DOHH2 (cell line): ENCODE measurements at regions not wholly inside any gene's neighbourhood (a gene's known extent, or its start where the extent isn't known, plus 50 kb on each side); places are given as distances from the start of the nearest gene placed in this dataset.

Experiments
- EZH2phosphoT487 ChIP-seq: fragments of 200-600 bp; sonication (generic); IDR thresholded peaks from 2 replicates; pipeline ENCODE4 v1.6.1; 2017; ENCODE audit warnings: borderline replicate concordance, mild to moderate bottlenecking, antibody characterized with exemption, low read length, moderate library complexity, mixed read lengths
- TF ChIP-seq, protein P1 (sequence below): fragments of 200-600 bp; sonication (generic); IDR thresholded peaks from one replicate; pipeline ENCODE4 v1.5.1; 2014; ENCODE audit warnings: antibody characterized with exemption, mild to moderate bottlenecking, low read depth, low read length; ENCODE audit not compliant: poor library complexity, severe bottlenecking

GRCh38 chr14:81668626-81669274 is 135.1 kb upstream of the SEL1L start:
- TF ChIP-seq, protein P1, sequence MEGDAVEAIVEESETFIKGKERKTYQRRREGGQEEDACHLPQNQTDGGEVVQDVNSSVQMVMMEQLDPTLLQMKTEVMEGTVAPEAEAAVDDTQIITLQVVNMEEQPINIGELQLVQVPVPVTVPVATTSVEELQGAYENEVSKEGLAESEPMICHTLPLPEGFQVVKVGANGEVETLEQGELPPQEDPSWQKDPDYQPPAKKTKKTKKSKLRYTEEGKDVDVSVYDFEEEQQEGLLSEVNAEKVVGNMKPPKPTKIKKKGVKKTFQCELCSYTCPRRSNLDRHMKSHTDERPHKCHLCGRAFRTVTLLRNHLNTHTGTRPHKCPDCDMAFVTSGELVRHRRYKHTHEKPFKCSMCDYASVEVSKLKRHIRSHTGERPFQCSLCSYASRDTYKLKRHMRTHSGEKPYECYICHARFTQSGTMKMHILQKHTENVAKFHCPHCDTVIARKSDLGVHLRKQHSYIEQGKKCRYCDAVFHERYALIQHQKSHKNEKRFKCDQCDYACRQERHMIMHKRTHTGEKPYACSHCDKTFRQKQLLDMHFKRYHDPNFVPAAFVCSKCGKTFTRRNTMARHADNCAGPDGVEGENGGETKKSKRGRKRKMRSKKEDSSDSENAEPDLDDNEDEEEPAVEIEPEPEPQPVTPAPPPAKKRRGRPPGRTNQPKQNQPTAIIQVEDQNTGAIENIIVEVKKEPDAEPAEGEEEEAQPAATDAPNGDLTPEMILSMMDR: no peak
- TF ChIP-seq EZH2phosphoT487: no peak
